SK-N-DZ (cell line): ENCODE measurements at regions not wholly inside any gene's neighbourhood (a gene's known extent, or its start where the extent isn't known, plus 50 kb on each side); places are given as distances from the start of the nearest gene placed in this dataset.

Experiments
- DNase-seq: peaks from one replicate; pipeline ENCODE4 v3.0.0-alpha.2; 2015; ENCODE audit warnings: low spot score

DNA sequence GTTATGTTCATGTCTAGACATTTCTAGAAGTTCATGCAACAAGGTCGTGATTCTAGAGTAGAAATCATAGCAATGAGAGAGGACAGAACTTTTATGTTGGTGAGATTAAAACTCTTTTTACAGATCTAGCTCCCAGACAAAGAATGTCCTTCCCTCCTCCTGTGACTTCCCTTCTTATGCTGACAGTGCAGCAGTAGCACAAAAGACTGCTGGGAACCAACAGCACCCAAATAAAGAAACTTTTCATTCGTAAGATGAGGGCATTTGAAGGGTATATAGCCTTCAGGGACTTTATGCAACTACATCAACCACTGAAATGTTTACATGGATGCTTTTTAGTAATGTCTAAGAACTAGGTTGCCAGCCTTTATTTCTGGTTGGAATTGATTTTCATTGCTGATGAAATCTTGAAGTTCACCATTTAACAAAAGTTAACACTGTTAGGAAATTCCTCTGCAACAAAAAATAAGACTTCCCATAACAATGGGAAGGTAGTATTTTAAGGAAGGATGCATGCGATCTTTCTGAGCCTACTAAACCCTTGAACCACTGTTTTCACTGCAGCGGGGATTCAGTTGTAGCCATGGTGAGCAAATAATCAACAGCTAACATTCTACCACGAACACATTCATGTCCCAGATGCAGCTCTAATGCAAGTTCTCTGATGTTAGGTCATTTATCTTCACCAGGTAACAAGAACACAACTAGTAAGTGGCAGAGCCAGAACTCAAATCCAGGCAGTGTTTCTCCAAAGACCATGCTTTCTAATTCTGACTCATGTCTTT, 672.8 kb downstream of the PTPRC start:
- DNase-seq = no peak

DNA sequence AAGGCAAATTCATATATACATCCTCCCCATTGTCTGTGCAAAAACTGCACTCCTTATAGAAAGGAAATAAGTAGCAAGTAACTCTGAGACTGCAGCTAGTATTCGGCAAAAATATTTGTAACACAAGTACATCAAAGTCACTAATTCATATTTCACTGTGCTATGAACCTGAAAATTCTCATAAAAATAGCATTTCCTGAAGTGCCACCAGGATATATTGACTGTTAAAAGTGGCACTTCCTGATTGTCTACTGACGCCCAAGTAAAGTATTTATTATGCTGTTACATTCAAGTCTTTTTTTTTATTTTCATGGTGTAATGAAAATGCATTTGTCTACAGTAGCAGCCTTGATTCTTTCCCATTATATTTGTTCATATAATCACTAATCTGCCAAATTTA, 673.8 kb downstream of the PTPRC start:
- no peak for DNase-seq

DNA sequence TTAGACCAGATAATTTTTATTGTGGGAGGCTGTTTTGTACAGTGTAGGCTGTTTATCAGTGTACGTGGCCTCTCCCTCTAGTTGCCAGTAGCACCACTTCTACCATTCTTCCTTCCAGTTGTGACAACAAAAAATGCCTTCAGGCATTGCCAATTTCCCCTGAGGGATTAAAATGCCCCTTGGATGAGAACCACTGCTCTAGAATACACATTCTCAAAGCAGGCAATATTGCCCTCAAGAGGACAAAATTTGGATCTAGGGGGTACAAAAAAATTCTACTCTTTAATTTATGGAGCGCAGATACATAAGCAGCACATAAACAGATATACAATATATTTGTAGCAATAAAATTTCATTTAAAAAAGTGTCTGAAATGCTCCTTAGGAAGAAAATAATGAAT, 674.6 kb downstream of the PTPRC start:
- no peak for DNase-seq

DNA sequence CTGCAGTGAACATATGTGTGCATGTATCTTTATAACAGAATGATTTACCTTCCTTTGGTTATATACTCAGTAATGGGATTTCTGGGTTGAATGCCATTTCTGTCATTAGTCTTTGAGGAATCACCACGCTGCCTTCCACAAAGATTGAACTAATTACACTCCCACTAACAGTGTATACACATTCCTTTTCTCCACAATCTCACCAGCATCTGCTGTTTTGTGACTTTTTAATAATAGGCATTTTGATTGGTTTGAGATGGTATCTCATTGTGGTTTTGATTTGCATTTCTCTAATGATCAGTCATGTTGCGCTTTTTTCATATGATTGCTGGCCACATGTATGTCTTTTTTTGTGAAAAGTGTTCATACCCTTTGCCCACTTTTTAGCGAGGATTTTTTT, 680.5 kb downstream of the PTPRC start:
- DNase-seq = no peak

DNA sequence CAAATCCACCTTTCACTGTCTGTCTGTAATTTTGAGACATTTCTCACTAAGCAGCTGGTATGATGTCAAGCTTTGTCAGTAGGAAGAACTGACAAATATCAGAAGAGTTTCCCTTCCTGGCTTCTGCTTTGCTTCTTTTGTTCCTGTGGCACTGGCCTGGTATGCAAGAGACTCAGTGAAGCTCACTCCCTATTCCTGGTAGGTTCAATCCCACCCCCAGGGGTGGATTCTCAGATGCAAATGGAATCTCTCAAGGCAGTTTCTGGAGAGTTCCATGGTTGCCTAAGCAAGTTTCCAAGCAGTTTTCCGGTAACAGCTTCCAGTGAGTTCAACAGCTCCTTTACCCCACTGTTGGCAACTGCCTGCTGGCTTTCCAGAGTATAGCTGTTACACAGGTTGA, 683.4 kb downstream of the PTPRC start:
- DNase-seq = no peak

DNA sequence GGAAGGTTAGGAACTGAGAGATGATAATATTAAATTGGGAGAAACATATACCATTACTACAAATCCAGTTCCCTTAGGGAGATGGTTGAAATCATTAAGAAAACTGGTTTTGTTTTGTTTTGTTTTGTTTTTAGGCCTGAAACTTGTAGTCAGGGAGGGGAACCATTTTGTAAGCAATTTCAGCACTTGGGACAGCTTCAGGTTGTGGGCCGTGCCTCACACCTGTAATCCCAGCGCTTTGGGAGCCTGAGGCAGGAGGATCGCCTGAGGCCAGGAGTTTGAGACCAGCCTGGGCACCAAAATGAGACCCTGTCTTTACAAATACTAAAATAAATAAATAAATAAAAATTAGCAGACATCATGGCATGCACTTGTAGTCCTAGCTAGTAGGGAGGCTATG, 694.3 kb upstream of the NR5A2 start:
- no peak for DNase-seq

DNA sequence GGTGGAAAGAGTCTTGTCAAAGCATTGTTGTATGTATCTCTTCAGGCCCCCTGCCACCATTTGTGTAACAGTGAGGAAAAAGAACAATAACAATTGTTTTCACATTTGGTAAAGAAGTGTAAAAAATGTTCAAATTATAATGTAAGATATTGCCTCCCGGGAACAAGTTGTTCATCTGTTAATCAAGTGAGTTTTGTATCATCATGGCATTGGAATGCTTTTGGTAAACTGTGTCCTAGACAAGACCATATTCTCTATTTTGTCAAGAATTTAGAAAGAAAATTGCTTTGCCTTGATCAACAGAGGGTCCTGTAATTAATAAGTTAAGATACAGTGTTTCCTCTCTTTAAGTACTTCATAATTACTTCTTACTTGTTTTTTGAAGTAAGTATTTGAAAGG, 692.0 kb upstream of the NR5A2 start:
- no peak for DNase-seq

- no peak for DNase-seq
Observed at GRCh38 chr1:199336745-199337640, 690.5 kb upstream of the NR5A2 start.

GRCh38 chr1:199338760-199339159, 688.8 kb upstream of the NR5A2 start:
- no peak for DNase-seq

GRCh38 chr1:199352351-199352750, 675.2 kb upstream of the NR5A2 start:
- peak; percentile 8 for DNase-seq

- no peak for DNase-seq
Observed at GRCh38 chr1:199353906-199354305, 673.6 kb upstream of the NR5A2 start.

DNA sequence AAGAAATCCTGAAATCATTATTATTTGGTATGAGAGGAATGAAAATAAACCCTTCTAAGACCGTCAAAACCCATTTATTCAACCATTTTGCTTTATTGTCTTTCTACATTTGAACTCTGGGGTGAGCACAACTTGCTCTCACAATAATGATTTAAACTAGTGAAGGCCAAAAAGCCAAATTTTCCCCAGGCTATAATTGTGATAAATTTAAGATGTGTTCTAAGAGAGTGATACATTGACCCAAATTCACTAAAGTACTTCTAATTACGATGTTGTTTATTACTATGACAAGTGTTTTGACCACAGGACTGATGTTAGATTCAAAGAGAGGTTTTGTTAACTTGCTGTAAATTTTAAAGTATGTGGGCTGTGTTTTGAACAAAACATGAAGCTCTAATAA, 670.9 kb upstream of the NR5A2 start:
- no peak for DNase-seq

GRCh38 chr1:199357599-199357998, 669.9 kb upstream of the NR5A2 start:
- no peak for DNase-seq

GRCh38 chr1:199362996-199363395, 664.5 kb upstream of the NR5A2 start:
- no peak for DNase-seq

GRCh38 chr1:199373139-199373538, 654.4 kb upstream of the NR5A2 start:
- no peak for DNase-seq

DNA sequence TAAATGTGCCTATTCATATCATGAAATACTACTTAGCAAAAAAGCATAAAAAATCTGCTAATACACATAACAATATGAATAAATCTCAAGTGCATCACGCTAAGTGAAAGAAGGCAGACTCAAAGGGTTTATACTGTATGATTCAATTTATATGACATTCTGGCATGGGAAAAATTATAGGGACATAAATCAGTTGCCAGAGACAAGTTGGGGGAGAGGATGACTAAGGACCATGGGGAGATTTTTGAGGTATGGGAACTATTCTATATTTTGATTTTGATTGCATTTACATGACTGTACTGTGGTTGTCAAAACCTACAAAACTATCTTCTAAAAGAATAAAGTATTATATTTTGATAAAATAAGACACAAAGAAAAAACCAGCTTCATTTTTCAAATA, 650.3 kb upstream of the NR5A2 start:
- DNase-seq = no peak

DNA sequence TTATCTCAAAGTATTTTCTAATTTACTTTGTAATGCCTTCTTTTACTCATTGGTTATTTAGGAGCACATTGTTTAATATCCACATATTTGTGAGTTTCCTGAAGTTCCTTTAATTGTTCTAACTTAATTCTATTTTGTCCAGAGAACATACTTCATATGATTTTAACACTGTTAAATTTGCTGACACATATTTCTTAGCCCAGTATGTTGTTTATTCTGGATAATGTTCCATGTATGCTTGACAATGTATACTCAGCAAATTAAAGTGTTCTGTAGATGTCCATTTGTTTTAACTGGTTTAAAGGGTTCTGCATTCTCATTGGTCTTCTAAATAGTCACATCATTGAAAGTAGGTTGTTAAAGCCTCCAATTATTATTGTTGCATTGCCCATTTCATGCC, 643.7 kb upstream of the NR5A2 start:
- DNase-seq = no peak

DNA sequence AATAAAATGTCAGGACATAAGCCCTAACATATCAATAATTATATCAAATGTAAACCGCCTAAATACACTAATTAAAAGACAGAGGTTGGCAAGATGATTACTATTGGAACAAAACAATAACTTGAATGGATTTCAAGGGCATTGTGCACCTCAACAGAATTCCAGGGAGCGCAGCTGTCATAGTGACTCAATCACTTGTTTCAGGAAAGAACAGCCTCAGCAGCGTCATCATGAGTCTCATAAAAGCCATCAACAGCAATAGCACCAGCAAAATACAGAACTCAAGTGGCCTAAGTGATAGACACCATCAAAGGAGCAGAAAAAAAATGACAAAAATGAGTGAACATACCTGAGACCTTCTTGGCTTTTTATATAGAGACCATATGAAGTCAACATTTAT, 632.7 kb upstream of the NR5A2 start:
- no peak for DNase-seq

- peak; percentile 7 for DNase-seq
Observed at GRCh38 chr1:199396456-199396855, 631.1 kb upstream of the NR5A2 start.

DNA sequence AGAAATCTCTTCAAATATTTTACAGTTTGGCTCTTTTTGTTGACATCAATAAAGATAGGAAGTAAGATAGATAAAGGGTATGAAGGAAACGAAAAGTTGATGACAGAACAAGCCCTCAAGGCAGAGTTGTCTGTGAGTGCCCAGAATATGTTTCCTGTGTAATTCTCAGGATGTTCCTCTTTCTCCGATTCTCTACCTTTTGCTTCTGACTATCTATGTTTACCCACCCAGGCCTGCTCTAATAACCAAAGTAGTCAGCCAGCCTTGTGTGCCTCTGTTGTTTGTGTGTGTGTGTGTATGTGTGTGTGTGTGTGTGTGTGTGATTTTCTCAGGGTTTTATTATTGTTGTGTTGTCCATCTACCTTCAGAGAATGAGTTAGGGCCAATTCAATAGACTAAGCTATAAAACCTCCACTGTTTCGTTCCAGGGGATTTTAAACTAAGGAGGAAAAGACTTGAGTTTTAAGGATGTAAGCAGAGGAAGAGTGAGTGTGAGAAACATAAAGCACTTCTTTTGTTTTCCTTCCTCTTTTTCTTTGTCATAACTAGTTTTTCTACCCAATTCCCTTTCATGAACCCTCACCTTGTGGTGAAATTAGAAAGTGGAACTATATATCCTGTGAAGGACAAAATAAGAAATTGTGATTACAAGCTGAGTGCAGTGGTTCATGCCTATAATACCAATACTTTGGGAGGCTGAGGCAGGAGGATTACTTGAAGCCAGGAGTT, 627.4 kb upstream of the NR5A2 start:
- no peak for DNase-seq

GRCh38 chr1:199403531-199404116, 623.9 kb upstream of the NR5A2 start:
- no peak for DNase-seq

DNA sequence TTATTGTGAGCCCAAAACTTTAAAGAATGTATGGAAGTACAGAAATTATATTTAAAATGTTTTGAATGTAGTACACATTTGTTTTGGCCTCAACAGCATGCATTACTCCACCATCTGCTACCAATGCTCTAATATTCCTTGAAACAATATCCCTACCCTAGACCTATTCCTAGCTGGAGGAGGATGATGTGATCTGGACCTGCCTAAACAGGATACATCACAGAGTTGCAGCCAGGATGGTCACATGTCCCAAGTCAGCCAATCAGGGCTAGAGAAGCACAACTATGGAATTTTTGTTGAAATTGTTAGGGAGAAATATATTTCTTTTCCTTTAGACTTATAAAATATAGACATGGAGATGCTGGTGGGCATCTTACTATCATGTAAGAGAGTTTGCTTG, 623.3 kb upstream of the NR5A2 start:
- no peak for DNase-seq
